K562 (cell line): ENCODE measurements at regions not wholly inside any gene's neighbourhood (a gene's known extent, or its start where the extent isn't known, plus 50 kb on each side); places are given as distances from the start of the nearest gene placed in this dataset.

ENCODE experiments used
- ATAC-seq: fragments of 200-7000 bp; cut with Tn5 transposase; 3 replicates; pipeline ENCODE4 v1.9.1; 2020; ENCODE audit warnings: moderate library complexity
- BruUV-seq: library from RNA; stranded (reverse); fragments of 400-500 nt; replicated peaks from 2 replicates; lab custom pipeline; 2021; lab: Mats Ljungman, UMichigan
- CTCF ChIA-PET: fragments of 300-600 bp; formaldehyde crosslinking; extraction: SDS; loops from one replicate; lab custom pipeline; 2021; ENCODE audit warnings: low intra/inter-chr PET ratio; lab: Yijun Ruan, JAX
- POLR2A ChIA-PET: fragments of 300-600, 350-650 bp; sonication (Branson Sonifier 250); formaldehyde crosslinking; extraction: SDS; loops from one replicate; lab custom pipeline; 2021; ENCODE audit warnings: antibody characterized with exemption, inconsistent platforms; lab: Yijun Ruan, JAX
- DNase-seq, 4 experiments: peaks; one replicate each; pipeline versions ENCODE4 v3.0.0 to v3.0.0-alpha.2; 2011 to 2018; ENCODE audit warnings: low spot score in 3 of 4, mixed read lengths in 3 of 4; ENCODE audit errors: extremely low read depth in 1 of 4
- FAIRE-seq: peaks from 2 replicates; lab custom pipeline; 2011; peaks lifted over from hg19 to GRCh38; lab: Jason Lieb, UNC
- H2AFZ ChIP-seq: 2 replicates; pipeline ENCODE4 v1.6.0; 2011; ENCODE audit warnings: low read depth, low read length, control low read depth, inconsistent platforms
- H3K27ac ChIP-seq: fragments of 200-600 bp; 3 replicates; pipeline ENCODE4 v1.8.0; 2011; ENCODE audit warnings: low read depth, mild to moderate bottlenecking, control low read depth, inconsistent platforms, low read length, moderate library complexity, mixed read lengths; ENCODE audit errors: extremely low read depth
- H3K27me3 ChIP-seq, 2 experiments: fragments of 300-600 bp in 1 of 2; 2 replicates in 1 of 2; 3 replicates in 1 of 2; pipeline versions ENCODE4 v1.6.0 to v1.8.0; 2011; ENCODE audit warnings: inconsistent platforms in 2 of 2, low read length in 2 of 2, mild to moderate bottlenecking in 1 of 2, mixed read lengths in 1 of 2, moderate library complexity in 1 of 2; ENCODE audit not compliant: control insufficient read depth in 2 of 2, insufficient read depth in 2 of 2
- H3K36me3 ChIP-seq: fragments of 300-600 bp; 3 replicates; pipeline ENCODE4 v1.8.0; 2011; ENCODE audit warnings: mild to moderate bottlenecking, low read length, inconsistent platforms; ENCODE audit not compliant: control insufficient read depth, insufficient read depth
- H3K4me1 ChIP-seq, 2 experiments: fragments of 200-600 bp in 1 of 2; replicated peaks in 1 of 2; 2 replicates in 1 of 2; 3 replicates in 1 of 2; pipeline versions ENCODE4 v1.5.1 to v1.8.0; 2011; ENCODE audit warnings: inconsistent platforms in 2 of 2, low read length in 2 of 2, mild to moderate bottlenecking in 1 of 2, mixed read lengths in 1 of 2, moderate library complexity in 1 of 2; ENCODE audit not compliant: control insufficient read depth in 2 of 2, insufficient read depth in 2 of 2
- H3K4me2 ChIP-seq: 2 replicates; pipeline ENCODE4 v1.6.1; 2011; ENCODE audit warnings: low read length, control low read depth, inconsistent platforms, mixed read lengths; ENCODE audit not compliant: insufficient read depth
- H3K4me3 ChIP-seq: fragments of 200-600 bp; sonication (generic), shearing (Covaris generic); 2 replicates; pipeline ENCODE4 v1.5.1; 2016; ENCODE audit warnings: control low read depth, inconsistent platforms
- H3K79me2 ChIP-seq: fragments of 200-600 bp; 3 replicates; pipeline ENCODE4 v1.8.0; 2011; ENCODE audit warnings: low read length, inconsistent platforms; ENCODE audit not compliant: control insufficient read depth, insufficient read depth
- H3K9ac ChIP-seq, 2 experiments: 2 replicates each; pipeline versions ENCODE4 v1.6.0 to v1.6.1; 2011; ENCODE audit warnings: low read depth in 2 of 2, low read length in 2 of 2, control low read depth in 1 of 2, inconsistent platforms in 1 of 2, mild to moderate bottlenecking in 1 of 2, mixed read lengths in 1 of 2; ENCODE audit not compliant: insufficient read depth in 1 of 2
- H3K9me1 ChIP-seq: one replicate; pipeline ENCODE4 v1.6.0; 2011; ENCODE audit warnings: inconsistent platforms, mild to moderate bottlenecking, low read length, moderate library complexity; ENCODE audit not compliant: control insufficient read depth, insufficient read depth
- H3K9me3 ChIP-seq: replicated peaks from 2 replicates; pipeline ENCODE4 v1.5.1; 2011; ENCODE audit warnings: low read depth, low read length, inconsistent platforms; ENCODE audit not compliant: control insufficient read depth, insufficient read depth
- H4K20me1 ChIP-seq: replicated peaks from 2 replicates; pipeline ENCODE4 v1.6.1; 2011; ENCODE audit warnings: low read length, inconsistent platforms, mixed read lengths; ENCODE audit not compliant: control insufficient read depth, insufficient read depth
- CBX5 ChIP-seq: IDR thresholded peaks from 2 replicates; pipeline ENCODE4 v1.6.1; 2014; ENCODE audit warnings: low read depth, borderline replicate concordance
- CEBPG ChIP-seq, 3 experiments: fragments of 200-800 bp in 1 of 3; sonication (Bioruptor generic) in 1 of 3; sonication (generic) in 1 of 3; formaldehyde crosslinking in 1 of 3; IDR thresholded peaks in 2 of 3; conservative IDR thresholded peaks in 1 of 3; 2 replicates each; pipeline versions ENCODE4 v1.6.1 to v1.8.0; 2016 to 2022; ENCODE audit warnings: missing compliant biosample characterization in 2 of 3, missing genetic modification characterization in 2 of 3, mild to moderate bottlenecking in 1 of 3, missing genetic modification reagents in 1 of 3
- ETV1 ChIP-seq: fragments of 450-650 bp; conservative IDR thresholded peaks from 2 replicates; pipeline ENCODE4 v1.6.1; 2016; ENCODE audit warnings: missing genetic modification characterization, control low read depth, low read depth, missing compliant biosample characterization
- NR2F6 ChIP-seq: fragments of 450-650 bp; formaldehyde crosslinking; IDR thresholded peaks from 2 replicates; pipeline ENCODE4 v1.4.0; 2020; ENCODE audit warnings: mild to moderate bottlenecking
- ZFPM2 ChIP-seq: fragments of 250-450 bp; sonication (Bioruptor Pico); IDR thresholded peaks from 2 replicates; pipeline ENCODE4 v1.5.1; 2022; ENCODE audit warnings: mild to moderate bottlenecking
- WGBS: fragments of 100-300 bp; shearing (Covaris generic); methylation state at CpG from one replicate; pipeline ENCODE4 v1.1.6; 2016; ENCODE audit warnings: low coverage, mixed read lengths; ENCODE audit not compliant: insufficient coverage; ENCODE audit errors: missing lambda C conversion rate; 5-methylcytosine and 5-hydroxymethylcytosine counted together
- in situ Hi-C: fragments of 300-500 bp; cut with MboI; formaldehyde crosslinking; loops from 4 replicates; pipeline ENCODE4 v1.15.0; 2018; ENCODE audit warnings: inconsistent platforms, mixed read lengths
- intact Hi-C: fragments of 100-400 bp; cut with micrococcal nuclease; formaldehyde crosslinking; loops from 2 replicates; pipeline ENCODE4 v1.14.2; 2022
- TF ChIP-seq, protein P1 (sequence below), 2 experiments: fragments of 450-650 bp; IDR thresholded peaks; 2 replicates each; pipeline ENCODE4 v1.6.1; 2018; ENCODE audit warnings: mild to moderate bottlenecking in 2 of 2, low read depth in 1 of 2; ENCODE audit not compliant: partially characterized antibody in 2 of 2

DNA sequence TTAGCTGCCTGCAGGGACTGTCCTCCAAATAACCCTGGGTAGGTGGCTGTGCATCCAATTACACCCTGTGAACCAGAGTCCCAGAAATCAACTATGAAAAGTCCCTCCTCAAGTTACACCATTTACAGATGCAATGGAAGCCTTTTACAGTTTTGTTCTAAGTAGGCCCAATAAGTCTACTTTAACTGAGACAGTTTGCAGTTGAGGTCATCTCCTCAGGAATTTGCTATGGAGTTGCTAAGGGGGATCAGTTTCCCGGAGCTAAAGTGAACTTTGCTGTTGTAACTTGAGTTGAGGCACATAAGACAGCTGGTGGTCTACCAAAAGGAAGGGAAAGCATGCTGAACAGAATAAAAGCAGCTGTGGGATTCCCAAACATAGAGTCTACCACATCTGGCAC lies 121.6 kb upstream of the STK26 start:
- no peak for FAIRE-seq
- CTCF ChIA-PET, result no interaction called here
- BruUV-seq, result no TSS peak
- ATAC-seq, result no peak
- Histone ChIP-seq H3K36me3 (no peaks in the 10 kb centered on the region), H3K79me2 (no peaks in the 10 kb centered on the region), H3K9me3 (no peaks in the 10 kb centered on the region), H3K27ac (no peak overlapping the region), H3K27me3 (no peaks in the 10 kb centered on the region), H3K4me2 (no peak overlapping the region), H2AFZ (peak overlapping the region; percentile 55; the same call in 1 of the 2 replicates), H3K4me1 (no peaks in the 10 kb centered on the region), H4K20me1 (no peaks in the 10 kb centered on the region), H3K9me1 (no peaks in the 10 kb centered on the region), H3K4me3 (no peak overlapping the region), H3K9ac (no peak overlapping the region)
- in situ Hi-C loops, result no loop called here
- no peak for DNase-seq
- WGBS, result 0% methylated on average over 1 of the region's 1 CpG
- intact Hi-C loops, result no loop called here
- POLR2A ChIA-PET, result no interaction called here
- TF ChIP-seq NR2F6 (CRISPR knock-in tag) (no peak), CBX5 (no peak), ETV1 (no peak), CEBPG (CRISPR knock-in tag; IDR thresholded peaks at IDR 0.05) (no peak), CEBPG (tag; conservative IDR thresholded peaks at IDR 0.05 in 1 of 2, IDR thresholded peaks at IDR 0.05 in 1 of 2) (no peak), ZFPM2 (CRISPR knock-in tag) (no peak)
- TF ChIP-seq, protein P1, sequence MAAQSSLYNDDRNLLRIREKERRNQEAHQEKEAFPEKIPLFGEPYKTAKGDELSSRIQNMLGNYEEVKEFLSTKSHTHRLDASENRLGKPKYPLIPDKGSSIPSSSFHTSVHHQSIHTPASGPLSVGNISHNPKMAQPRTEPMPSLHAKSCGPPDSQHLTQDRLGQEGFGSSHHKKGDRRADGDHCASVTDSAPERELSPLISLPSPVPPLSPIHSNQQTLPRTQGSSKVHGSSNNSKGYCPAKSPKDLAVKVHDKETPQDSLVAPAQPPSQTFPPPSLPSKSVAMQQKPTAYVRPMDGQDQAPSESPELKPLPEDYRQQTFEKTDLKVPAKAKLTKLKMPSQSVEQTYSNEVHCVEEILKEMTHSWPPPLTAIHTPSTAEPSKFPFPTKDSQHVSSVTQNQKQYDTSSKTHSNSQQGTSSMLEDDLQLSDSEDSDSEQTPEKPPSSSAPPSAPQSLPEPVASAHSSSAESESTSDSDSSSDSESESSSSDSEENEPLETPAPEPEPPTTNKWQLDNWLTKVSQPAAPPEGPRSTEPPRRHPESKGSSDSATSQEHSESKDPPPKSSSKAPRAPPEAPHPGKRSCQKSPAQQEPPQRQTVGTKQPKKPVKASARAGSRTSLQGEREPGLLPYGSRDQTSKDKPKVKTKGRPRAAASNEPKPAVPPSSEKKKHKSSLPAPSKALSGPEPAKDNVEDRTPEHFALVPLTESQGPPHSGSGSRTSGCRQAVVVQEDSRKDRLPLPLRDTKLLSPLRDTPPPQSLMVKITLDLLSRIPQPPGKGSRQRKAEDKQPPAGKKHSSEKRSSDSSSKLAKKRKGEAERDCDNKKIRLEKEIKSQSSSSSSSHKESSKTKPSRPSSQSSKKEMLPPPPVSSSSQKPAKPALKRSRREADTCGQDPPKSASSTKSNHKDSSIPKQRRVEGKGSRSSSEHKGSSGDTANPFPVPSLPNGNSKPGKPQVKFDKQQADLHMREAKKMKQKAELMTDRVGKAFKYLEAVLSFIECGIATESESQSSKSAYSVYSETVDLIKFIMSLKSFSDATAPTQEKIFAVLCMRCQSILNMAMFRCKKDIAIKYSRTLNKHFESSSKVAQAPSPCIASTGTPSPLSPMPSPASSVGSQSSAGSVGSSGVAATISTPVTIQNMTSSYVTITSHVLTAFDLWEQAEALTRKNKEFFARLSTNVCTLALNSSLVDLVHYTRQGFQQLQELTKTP (IDR thresholded peaks at IDR 0.05; ENCODE audit: low read depth in 1 of 2, partially characterized antibody in 2 of 2), result no peak
